Loucy (cell line): ENCODE measurements at regions not wholly inside any gene's neighbourhood (a gene's known extent, or its start where the extent isn't known, plus 50 kb on each side); places are given as distances from the start of the nearest gene placed in this dataset.

Experiments
- H2AFZ ChIP-seq: fragments of 200-600 bp; sonication (generic); 2 replicates; pipeline ENCODE4 v1.6.0; 2016; ENCODE audit warnings: antibody characterized with exemption, mild to moderate bottlenecking, low read length, moderate library complexity
- H3F3A ChIP-seq: fragments of 200-600 bp; 2 replicates; pipeline ENCODE4 v1.6.0; 2016; ENCODE audit warnings: antibody characterized with exemption, low read depth, mild to moderate bottlenecking
- H3K27me3 ChIP-seq: fragments of 200-600 bp; sonication (generic); 2 replicates; pipeline ENCODE4 v1.6.1; 2014; ENCODE audit warnings: low read length, mild to moderate bottlenecking; ENCODE audit not compliant: insufficient read depth, poor library complexity, severe bottlenecking
- H3K36me3 ChIP-seq: fragments of 200-600 bp; sonication (generic); 2 replicates; pipeline ENCODE4 v1.6.1; 2016; ENCODE audit warnings: low read length; ENCODE audit not compliant: insufficient read depth
- H3K4me1 ChIP-seq: fragments of 200-600 bp; sonication (generic); 2 replicates; pipeline ENCODE4 v1.5.1; 2014; ENCODE audit warnings: low read length, mild to moderate bottlenecking; ENCODE audit not compliant: insufficient read depth, poor library complexity, severe bottlenecking
- H3K4me2 ChIP-seq: fragments of 200-600 bp; sonication (generic); 2 replicates; pipeline ENCODE4 v1.6.0; 2014; ENCODE audit warnings: antibody characterized with exemption, low read length, low read depth, mild to moderate bottlenecking; ENCODE audit not compliant: poor library complexity, severe bottlenecking
- H3K4me3 ChIP-seq: fragments of 200-600 bp; sonication (generic); 2 replicates; pipeline ENCODE4 v1.5.1; 2014; ENCODE audit warnings: low read length, mild to moderate bottlenecking, mixed read lengths; ENCODE audit not compliant: poor library complexity, severe bottlenecking
- H3K79me2 ChIP-seq: fragments of 200-600 bp; sonication (generic); 2 replicates; pipeline ENCODE4 v1.6.1; 2014; ENCODE audit warnings: low read length; ENCODE audit not compliant: insufficient read depth
- H3K9ac ChIP-seq: fragments of 200-600 bp; sonication (generic); 2 replicates; pipeline ENCODE4 v1.6.0; 2014; ENCODE audit warnings: mild to moderate bottlenecking, low read depth, low read length, moderate library complexity; ENCODE audit not compliant: poor library complexity, severe bottlenecking
- H3K9me2 ChIP-seq: fragments of 200-600 bp; sonication (generic); replicated peaks from 2 replicates; pipeline ENCODE4 v1.6.1; 2016; ENCODE audit warnings: low read depth, low read length, mixed read lengths
- H3K9me3 ChIP-seq: fragments of 200-600 bp; sonication (generic); 2 replicates; pipeline ENCODE4 v1.6.1; 2014; ENCODE audit warnings: mild to moderate bottlenecking, antibody characterized with exemption, low read length, low read depth; ENCODE audit not compliant: insufficient read depth
- H4K20me1 ChIP-seq: fragments of 200-600 bp; sonication (generic); 2 replicates; pipeline ENCODE4 v1.6.0; 2014; ENCODE audit warnings: antibody characterized with exemption, low read length, mild to moderate bottlenecking; ENCODE audit not compliant: insufficient read depth, poor library complexity, severe bottlenecking
- EZH2phosphoT487 ChIP-seq: fragments of 200-600 bp; IDR thresholded peaks from 2 replicates; pipeline ENCODE4 v1.6.1; 2018; ENCODE audit warnings: antibody characterized with exemption, mild to moderate bottlenecking, moderate library complexity, borderline replicate concordance
- TF ChIP-seq, protein P1 (sequence below): fragments of 200-600 bp; sonication (generic); conservative IDR thresholded peaks from 2 replicates; pipeline ENCODE4 v1.5.1; 2014; ENCODE audit warnings: mild to moderate bottlenecking, antibody characterized with exemption, low read length

DNA sequence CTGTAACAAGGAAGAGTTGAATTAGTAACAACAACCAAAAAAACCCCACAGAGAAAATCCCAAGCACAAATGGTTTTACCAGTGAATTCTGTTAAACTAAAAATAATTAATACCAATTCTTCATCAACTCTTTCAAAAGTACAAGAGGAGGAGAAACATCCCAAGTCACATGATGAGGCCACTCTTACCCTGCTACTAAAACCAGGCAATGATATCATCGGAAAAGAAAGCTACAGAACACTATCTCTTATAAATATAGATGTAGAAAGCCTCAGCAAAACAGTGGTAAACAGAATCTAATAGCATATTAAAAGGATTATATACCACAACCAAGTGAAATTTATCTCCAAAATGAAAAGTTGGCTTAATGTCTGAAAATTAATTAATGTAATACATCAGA is 168.1 kb upstream of the SLCO3A1 start:
- H3K4me3 ChIP-seq: no peak overlapping the region
- no peaks in the 10 kb centered on the region for H3K9me2 ChIP-seq
- H3K27me3 ChIP-seq: peaks cover 19% of the 10 kb centered on the region
- no peak overlapping the region for H2AFZ ChIP-seq
- H3K36me3 ChIP-seq: no peaks in the 10 kb centered on the region
- no peaks in the 10 kb centered on the region for H3K4me1 ChIP-seq
- H3F3A ChIP-seq: no peaks in the 10 kb centered on the region
- H3K4me2 ChIP-seq: no peak overlapping the region
- no peak for TF ChIP-seq EZH2phosphoT487
- TF ChIP-seq, protein P1, sequence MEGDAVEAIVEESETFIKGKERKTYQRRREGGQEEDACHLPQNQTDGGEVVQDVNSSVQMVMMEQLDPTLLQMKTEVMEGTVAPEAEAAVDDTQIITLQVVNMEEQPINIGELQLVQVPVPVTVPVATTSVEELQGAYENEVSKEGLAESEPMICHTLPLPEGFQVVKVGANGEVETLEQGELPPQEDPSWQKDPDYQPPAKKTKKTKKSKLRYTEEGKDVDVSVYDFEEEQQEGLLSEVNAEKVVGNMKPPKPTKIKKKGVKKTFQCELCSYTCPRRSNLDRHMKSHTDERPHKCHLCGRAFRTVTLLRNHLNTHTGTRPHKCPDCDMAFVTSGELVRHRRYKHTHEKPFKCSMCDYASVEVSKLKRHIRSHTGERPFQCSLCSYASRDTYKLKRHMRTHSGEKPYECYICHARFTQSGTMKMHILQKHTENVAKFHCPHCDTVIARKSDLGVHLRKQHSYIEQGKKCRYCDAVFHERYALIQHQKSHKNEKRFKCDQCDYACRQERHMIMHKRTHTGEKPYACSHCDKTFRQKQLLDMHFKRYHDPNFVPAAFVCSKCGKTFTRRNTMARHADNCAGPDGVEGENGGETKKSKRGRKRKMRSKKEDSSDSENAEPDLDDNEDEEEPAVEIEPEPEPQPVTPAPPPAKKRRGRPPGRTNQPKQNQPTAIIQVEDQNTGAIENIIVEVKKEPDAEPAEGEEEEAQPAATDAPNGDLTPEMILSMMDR: no peak
- no peaks in the 10 kb centered on the region for H4K20me1 ChIP-seq
- no peaks in the 10 kb centered on the region for H3K9me3 ChIP-seq
- no peak overlapping the region for H3K9ac ChIP-seq
- no peaks in the 10 kb centered on the region for H3K79me2 ChIP-seq

DNA sequence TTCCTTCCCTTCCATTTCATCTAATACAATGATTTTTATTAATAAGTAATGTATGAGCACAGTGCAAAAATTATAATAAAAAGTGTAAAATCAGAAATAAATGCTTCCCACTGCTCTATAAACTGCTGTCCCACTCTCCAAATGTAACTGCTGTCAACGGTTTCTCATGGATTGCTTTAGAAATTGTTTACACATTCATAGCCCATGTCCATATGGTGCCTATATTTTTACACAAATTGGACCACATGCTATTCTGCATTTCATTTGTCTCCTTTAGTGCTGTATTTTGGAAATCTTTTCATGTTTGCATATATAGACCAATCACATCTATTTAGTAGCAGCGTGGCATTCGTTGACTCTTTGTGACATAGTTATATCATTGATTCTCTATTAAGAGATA is 164.7 kb upstream of the SLCO3A1 start:
- no peaks in the 10 kb centered on the region for H3K36me3 ChIP-seq
- no peaks in the 10 kb centered on the region for H3K79me2 ChIP-seq
- H3K9ac ChIP-seq: no peak overlapping the region
- H3K9me3 ChIP-seq: no peaks in the 10 kb centered on the region
- no peaks in the 10 kb centered on the region for H3F3A ChIP-seq
- peaks cover 5% of the 10 kb centered on the region for H3K27me3 ChIP-seq
- no peaks in the 10 kb centered on the region for H3K9me2 ChIP-seq
- no peaks in the 10 kb centered on the region for H3K4me1 ChIP-seq
- TF ChIP-seq, protein P1: no peak
- no peak for TF ChIP-seq EZH2phosphoT487
- H3K4me3 ChIP-seq: no peak overlapping the region
- no peak overlapping the region for H2AFZ ChIP-seq
- H3K4me2 ChIP-seq: no peak overlapping the region
- no peaks in the 10 kb centered on the region for H4K20me1 ChIP-seq

DNA sequence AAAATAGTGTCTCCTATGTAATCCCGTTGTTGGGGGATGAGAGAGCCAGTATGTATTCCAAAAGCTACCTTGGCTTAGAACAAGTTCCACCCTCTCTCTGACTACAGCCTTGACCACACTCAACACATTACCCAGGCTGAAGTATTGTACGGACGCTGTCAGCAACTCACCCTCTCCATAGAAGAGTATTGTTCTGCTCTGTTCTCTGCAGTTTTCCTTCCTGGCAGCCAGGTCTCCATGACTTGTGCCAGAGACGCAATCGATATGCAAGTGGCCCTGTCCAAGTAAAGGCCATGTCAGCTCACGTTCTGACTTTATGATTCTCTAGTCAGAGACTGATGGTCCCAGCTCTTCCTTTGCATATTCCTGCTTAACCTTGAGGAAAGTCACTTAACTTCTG is 164.1 kb upstream of the SLCO3A1 start:
- Histone ChIP-seq H3K9me3 (no peaks in the 10 kb centered on the region), H3K27me3 (no peaks in the 10 kb centered on the region), H3K9ac (no peak overlapping the region), H4K20me1 (no peaks in the 10 kb centered on the region), H3K9me2 (no peaks in the 10 kb centered on the region), H3K4me3 (no peak overlapping the region), H3K4me1 (no peaks in the 10 kb centered on the region), H3K36me3 (no peaks in the 10 kb centered on the region), H3K4me2 (no peak overlapping the region), H2AFZ (no peak overlapping the region), H3K79me2 (no peaks in the 10 kb centered on the region), H3F3A (no peaks in the 10 kb centered on the region)
- TF ChIP-seq EZH2phosphoT487: no peak
- TF ChIP-seq, protein P1: no peak
